ENCODE measurements at regions not wholly inside any gene's neighbourhood (a gene's known extent, or its start where the extent isn't known, plus 50 kb on each side); places are given as distances from the start of the nearest gene placed in this dataset.

- no peak for DNase-seq (ENCODE audit: extremely low read depth, low read depth)
Measured at GRCh38 chr21:35211782-35212181, 162.7 kb upstream of the RUNX1 start.

GRCh38 chr21:35210093-35210492 is 161.0 kb upstream of the RUNX1 start:
- DNase-seq (ENCODE audit: extremely low read depth, low read depth), result no peak
- TF ChIP-seq CTCF (IDR thresholded peaks at IDR 0.05; ENCODE audit: low read depth, low read length), result no peak

More at GRCh38 chr21:35211782-35212181, 162.7 kb upstream of the RUNX1 start:
- TF ChIP-seq CTCF (IDR thresholded peaks at IDR 0.05; ENCODE audit: low read depth, low read length), result no peak

- TF ChIP-seq CTCF (IDR thresholded peaks at IDR 0.05; ENCODE audit: low read depth, low read length), result no peak
- DNase-seq (ENCODE audit: extremely low read depth, low read depth), result no peak
Measured at GRCh38 chr21:35208810-35209517, 159.9 kb upstream of the RUNX1 start.

GRCh38 chr21:35208104-35208503 is 159.0 kb upstream of the RUNX1 start:
- DNase-seq (ENCODE audit: extremely low read depth, low read depth), result no peak
- TF ChIP-seq CTCF (IDR thresholded peaks at IDR 0.05; ENCODE audit: low read depth, low read length), result no peak

GRCh38 chr21:35207322-35207721 is 158.2 kb upstream of the RUNX1 start:
- TF ChIP-seq CTCF (IDR thresholded peaks at IDR 0.05; ENCODE audit: low read depth, low read length), result no peak
- no peak for DNase-seq (ENCODE audit: extremely low read depth, low read depth)

- no peak for TF ChIP-seq CTCF (IDR thresholded peaks at IDR 0.05; ENCODE audit: low read depth, low read length)
- no peak for DNase-seq (ENCODE audit: extremely low read depth, low read depth)
Measured at GRCh38 chr21:35206141-35207125, 157.3 kb upstream of the RUNX1 start.

All from AG09319 (cell line).